Smooth muscle cell of the brain vasculature (primary cell): ENCODE measurements at regions not wholly inside any gene's neighbourhood (a gene's known extent, or its start where the extent isn't known, plus 50 kb on each side); places are given as distances from the start of the nearest gene placed in this dataset.
A peak's percentile ranks its signal among the peaks of the same experiment; 100 is the strongest.
"Not testable (repeated sequence)": the region's sequence is repeated elsewhere in the genome, so short reads cannot be mapped to it uniquely, and the experiment has no call there.

ENCODE experiments used
- DNase-seq: peaks from one replicate; pipeline ENCODE4 v3.0.0-alpha.2; 2012; ENCODE audit warnings: low read depth, low spot score

- DNase-seq: peak; percentile 73
Measured at GRCh38 chr6:22147921-22148776, 148.7 kb downstream of the PRL start.

- DNase-seq: no peak
Measured at GRCh38 chr6:22149096-22149495, 147.7 kb downstream of the PRL start.

DNA sequence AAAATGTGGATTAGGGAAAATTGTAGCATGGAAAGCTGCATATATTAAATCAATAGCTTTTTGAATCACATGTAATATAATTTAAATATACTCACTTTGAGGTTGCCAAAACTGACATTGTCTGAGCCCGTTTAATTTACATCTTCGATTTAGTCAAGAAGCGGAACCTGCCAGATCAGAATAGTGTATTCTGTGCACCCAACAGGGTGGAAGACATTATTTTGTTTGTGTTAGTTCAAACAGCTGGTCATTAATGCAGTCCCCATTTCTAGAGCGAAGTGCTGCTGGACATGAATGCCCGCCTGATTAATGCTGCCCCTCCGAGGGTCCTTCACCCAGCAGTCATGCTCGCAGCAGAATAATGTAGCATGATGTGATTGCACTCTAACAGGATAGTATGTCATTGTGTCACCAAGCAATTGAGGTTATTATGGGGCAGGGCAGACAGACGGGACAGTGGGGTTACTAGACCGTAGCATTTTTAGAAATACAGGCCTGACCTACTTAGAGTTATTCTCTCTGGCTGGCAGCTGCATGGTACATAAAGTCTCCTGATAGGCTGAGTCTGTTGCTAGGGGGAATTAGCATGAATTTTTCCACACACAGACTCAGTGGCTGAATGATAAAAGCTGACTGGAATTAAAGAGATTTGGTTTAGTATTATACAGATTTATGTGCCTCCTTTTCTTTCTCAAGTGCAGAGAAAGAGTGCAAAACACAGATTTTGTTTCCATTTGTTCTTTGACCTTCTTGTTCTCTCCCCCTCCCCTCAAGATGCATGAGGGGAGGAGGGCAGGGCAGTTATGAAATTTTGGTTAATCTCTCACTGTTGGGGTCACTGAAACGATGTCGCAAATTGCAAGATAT lies 147.1 kb downstream of the PRL start:
- DNase-seq: no peak

GRCh38 chr6:22150368-22151035 lies 146.3 kb downstream of the PRL start:
- no peak for DNase-seq

GRCh38 chr6:22151892-22152291 lies 144.9 kb downstream of the PRL start:
- no peak for DNase-seq

GRCh38 chr6:22152841-22153240 lies 144.0 kb downstream of the PRL start:
- no peak for DNase-seq

GRCh38 chr6:22153384-22154158 lies 143.3 kb downstream of the PRL start:
- DNase-seq: no peak

DNA sequence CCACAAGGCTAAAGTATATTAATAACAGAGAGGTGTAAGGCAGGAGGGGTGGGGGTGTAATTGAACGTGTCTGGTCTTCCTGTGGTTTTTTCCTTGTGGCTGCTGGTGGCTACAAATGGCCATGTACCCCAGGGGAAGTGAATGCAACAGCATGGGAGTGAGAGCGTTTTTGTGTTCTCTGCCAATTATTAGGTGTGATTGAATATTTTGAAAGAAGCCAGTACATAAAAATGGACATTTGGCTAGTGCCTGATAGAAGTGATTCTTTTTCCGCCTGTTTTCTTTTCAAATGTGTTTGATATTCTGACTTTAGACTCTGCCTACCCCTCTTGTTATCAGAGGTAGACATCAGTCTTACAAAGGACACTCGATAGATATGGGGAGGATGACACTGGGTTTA lies 141.3 kb downstream of the PRL start:
- DNase-seq: no peak

GRCh38 chr6:22157233-22157632 lies 139.6 kb downstream of the PRL start:
- no peak for DNase-seq

- DNase-seq: no peak
Measured at GRCh38 chr6:22164236-22164635, 132.6 kb downstream of the PRL start.

DNA sequence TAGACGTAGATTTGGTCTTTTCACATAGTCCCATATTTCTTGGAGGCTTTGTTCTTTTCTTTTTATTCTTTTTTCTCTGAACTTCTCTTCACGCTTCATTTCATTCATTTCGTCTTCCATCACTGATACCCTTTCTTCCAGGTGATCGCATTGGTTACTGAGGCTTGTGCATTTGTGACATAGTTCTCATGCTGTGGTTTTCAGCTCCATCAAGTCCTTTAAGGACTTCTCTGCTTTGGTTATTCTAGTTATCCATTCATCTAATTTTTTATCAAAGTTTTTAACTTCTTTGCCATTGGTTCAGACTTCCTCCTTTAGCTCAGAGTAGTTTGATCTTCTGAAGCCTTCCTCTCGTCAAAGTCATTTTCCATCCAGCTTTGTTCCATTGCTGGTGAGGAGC lies 125.8 kb downstream of the PRL start:
- DNase-seq: not testable (repeated sequence)

DNA sequence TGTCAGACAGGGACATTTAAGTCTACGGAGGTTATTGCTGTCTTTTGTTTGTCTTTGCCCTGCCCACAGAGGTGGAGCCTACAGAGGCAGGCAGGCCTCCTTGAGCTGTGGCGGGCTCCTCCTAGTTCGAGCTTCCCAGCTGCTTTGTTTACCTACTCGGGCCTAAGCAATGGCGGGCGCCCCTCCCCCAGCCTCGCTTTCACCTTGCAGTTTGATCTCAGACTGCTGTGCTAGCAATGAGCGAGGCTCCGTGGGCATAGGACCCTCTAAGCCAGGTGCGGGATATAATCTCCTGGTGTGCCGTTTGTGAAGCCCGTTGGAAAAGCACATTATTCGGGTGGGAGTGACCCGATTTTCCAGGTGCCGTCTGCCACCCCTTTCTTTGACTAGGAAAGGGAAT lies 125.0 kb downstream of the PRL start:
- not testable (repeated sequence) for DNase-seq

GRCh38 chr6:22173311-22173710 lies 123.5 kb downstream of the PRL start:
- DNase-seq: no peak

- not testable (repeated sequence) for DNase-seq
Measured at GRCh38 chr6:22180250-22180649, 116.6 kb downstream of the PRL start.

GRCh38 chr6:22184371-22184770 lies 112.5 kb downstream of the PRL start:
- no peak for DNase-seq

GRCh38 chr6:22189946-22190345 lies 106.9 kb downstream of the PRL start:
- no peak for DNase-seq

DNA sequence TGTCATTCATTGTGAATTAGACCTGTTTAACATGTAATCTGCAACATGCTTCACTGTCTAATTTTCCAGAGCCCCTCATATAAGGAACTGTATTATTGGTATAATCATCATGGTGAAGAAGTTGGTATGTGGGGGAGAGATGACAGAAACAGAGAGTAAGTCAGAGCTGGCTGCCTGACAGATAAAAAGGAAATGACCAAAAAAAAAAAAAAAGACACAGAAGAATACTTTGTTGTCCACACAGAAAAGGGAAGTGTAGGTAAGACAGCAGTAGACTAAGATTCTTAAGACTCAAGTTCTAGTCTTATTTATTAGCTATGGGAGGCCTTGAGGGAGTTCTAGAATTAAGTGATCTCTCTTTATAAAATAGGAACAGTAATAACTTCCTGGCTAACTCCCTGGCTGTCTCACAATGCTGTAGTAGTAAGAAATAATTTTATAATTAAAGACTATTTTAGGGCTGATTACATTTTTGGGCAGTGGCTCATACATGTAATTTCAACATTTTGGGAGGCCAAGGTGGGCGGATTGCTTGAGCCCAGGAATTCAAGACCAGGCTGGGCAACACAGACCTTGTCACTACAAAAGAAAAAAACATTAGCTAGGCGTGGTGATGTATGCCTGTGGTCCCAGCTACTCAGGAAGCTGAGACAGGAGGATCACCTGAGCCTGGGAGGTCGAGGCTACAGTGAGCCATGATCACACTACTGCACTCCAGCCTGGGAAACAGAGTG lies 102.5 kb downstream of the PRL start:
- DNase-seq: no peak

- DNase-seq: no peak
Measured at GRCh38 chr6:22199771-22200170, 97.1 kb downstream of the PRL start.

DNA sequence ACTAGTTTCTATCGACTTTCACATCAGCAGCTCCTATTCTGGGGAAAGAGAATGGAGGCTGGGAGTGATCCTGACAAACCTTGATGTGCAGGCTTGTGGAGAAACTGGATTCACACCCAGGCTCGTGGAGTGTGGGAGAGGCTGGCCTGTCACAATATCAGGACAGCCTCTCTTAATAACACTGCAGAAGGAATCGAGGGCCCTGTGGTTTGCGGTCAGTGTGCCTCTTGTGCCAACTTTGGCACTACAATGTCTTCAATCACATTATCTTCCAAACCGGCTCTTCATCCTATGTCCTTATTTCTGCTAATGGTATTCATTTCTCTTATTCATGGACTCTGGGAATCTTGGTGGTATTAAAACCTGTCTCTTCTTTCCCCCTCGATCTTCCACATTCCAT lies 92.7 kb downstream of the PRL start:
- no peak for DNase-seq

DNA sequence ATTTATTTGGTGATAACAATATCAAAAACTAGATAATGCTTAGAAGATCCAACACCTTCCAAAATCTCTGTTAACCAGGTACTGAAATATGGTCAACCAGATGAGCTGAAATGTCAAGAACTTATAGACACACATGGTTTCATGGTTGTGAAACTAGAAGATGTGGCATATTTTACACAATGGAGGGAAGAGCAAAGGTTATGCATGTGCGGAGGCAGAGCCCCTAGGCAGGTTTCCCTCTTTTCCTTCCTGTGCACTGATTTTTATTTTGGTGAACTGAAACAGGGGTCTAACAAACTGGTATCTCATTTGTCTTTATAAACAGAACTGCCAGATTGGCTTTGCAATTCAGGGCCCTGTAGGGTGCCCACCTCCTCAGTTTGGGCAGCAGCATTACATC lies 91.6 kb downstream of the PRL start:
- DNase-seq: no peak

GRCh38 chr6:22206106-22206505 lies 90.7 kb downstream of the PRL start:
- no peak for DNase-seq
